Osteoblast (primary cell): ENCODE measurements at regions not wholly inside any gene's neighbourhood (a gene's known extent, or its start where the extent isn't known, plus 50 kb on each side); places are given as distances from the start of the nearest gene placed in this dataset.

Source experiments
- DNase-seq: peaks from one replicate; pipeline ENCODE4 v3.0.0; 2011; ENCODE audit warnings: low spot score, mixed read lengths; ENCODE audit not compliant: insufficient read length; ENCODE audit errors: missing footprints
- H2AFZ ChIP-seq: 2 replicates; pipeline ENCODE4 v1.6.0; 2011; ENCODE audit warnings: mild to moderate bottlenecking, low read length
- H3K27ac ChIP-seq: 2 replicates; pipeline ENCODE4 v1.5.1; 2011; ENCODE audit warnings: mild to moderate bottlenecking, low read depth, low read length, moderate library complexity
- H3K27me3 ChIP-seq: 2 replicates; pipeline ENCODE4 v1.6.0; 2012; ENCODE audit warnings: mild to moderate bottlenecking, control low read depth, inconsistent platforms, low read length, moderate library complexity; ENCODE audit not compliant: insufficient read depth
- H3K36me3 ChIP-seq: 2 replicates; pipeline ENCODE4 v1.5.1; 2011; ENCODE audit warnings: mild to moderate bottlenecking, low read length, control low read depth, moderate library complexity; ENCODE audit not compliant: insufficient read depth
- H3K4me1 ChIP-seq: 2 replicates; pipeline ENCODE4 v1.5.1; 2011; ENCODE audit warnings: mild to moderate bottlenecking, low read length, control low read depth, moderate library complexity; ENCODE audit not compliant: insufficient read depth
- H3K4me2 ChIP-seq: 2 replicates; pipeline ENCODE4 v1.6.0; 2011; ENCODE audit warnings: mild to moderate bottlenecking, low read length; ENCODE audit not compliant: insufficient read depth
- H3K4me3 ChIP-seq: fragments of 200-600 bp; sonication (generic); 3 replicates; pipeline ENCODE4 v1.5.1; 2012; ENCODE audit warnings: mild to moderate bottlenecking, low read length, inconsistent platforms; ENCODE audit not compliant: insufficient read depth
- H3K79me2 ChIP-seq: 2 replicates; pipeline ENCODE4 v1.6.0; 2012; ENCODE audit warnings: mild to moderate bottlenecking, low read length, control low read depth, inconsistent platforms; ENCODE audit not compliant: insufficient read depth
- H3K9me3 ChIP-seq: 2 replicates; pipeline ENCODE4 v1.5.1; 2011; ENCODE audit warnings: low read depth, low read length, control low read depth
- H4K20me1 ChIP-seq: 2 replicates; pipeline ENCODE4 v1.6.0; 2012; ENCODE audit warnings: mild to moderate bottlenecking, low read length, control low read depth; ENCODE audit not compliant: insufficient read depth
- CTCF ChIP-seq: IDR thresholded peaks from 2 replicates; pipeline ENCODE4 v1.5.1; 2011; ENCODE audit warnings: mild to moderate bottlenecking, low read depth, low read length, moderate library complexity; ENCODE audit errors: extremely low read depth

- Histone ChIP-seq H3K4me3 (no peak overlapping the region), H2AFZ (no peak overlapping the region), H3K4me1 (no peaks in the 10 kb centered on the region), H3K27ac (no peak overlapping the region), H4K20me1 (no peaks in the 10 kb centered on the region), H3K9me3 (peaks cover 3% of the 10 kb centered on the region), H3K79me2 (no peaks in the 10 kb centered on the region), H3K27me3 (no peaks in the 10 kb centered on the region), H3K4me2 (no peak overlapping the region), H3K36me3 (no peaks in the 10 kb centered on the region)
- DNase-seq = no peak
- no peak for TF ChIP-seq CTCF
Observed at GRCh38 chrX:20739038-20739745, 472.5 kb upstream of the RPS6KA3 start.

GRCh38 chrX:20729416-20729815 is 462.7 kb upstream of the RPS6KA3 start:
- no peaks in the 10 kb centered on the region for H3K79me2 ChIP-seq
- no peaks in the 10 kb centered on the region for H3K36me3 ChIP-seq
- TF ChIP-seq CTCF = no peak
- DNase-seq = no peak
- H3K27ac ChIP-seq = no peak overlapping the region
- no peak overlapping the region for H3K4me2 ChIP-seq
- no peaks in the 10 kb centered on the region for H4K20me1 ChIP-seq
- H3K4me3 ChIP-seq = no peak overlapping the region
- no peaks in the 10 kb centered on the region for H3K27me3 ChIP-seq
- H2AFZ ChIP-seq = no peak overlapping the region
- no peaks in the 10 kb centered on the region for H3K9me3 ChIP-seq
- no peaks in the 10 kb centered on the region for H3K4me1 ChIP-seq

GRCh38 chrX:20727447-20727846 is 460.7 kb upstream of the RPS6KA3 start:
- Histone ChIP-seq H3K9me3 (no peaks in the 10 kb centered on the region), H3K4me3 (no peak overlapping the region)

More at GRCh38 chrX:20727447-20727846, 460.7 kb upstream of the RPS6KA3 start:
- H3K79me2 ChIP-seq = no peaks in the 10 kb centered on the region
- no peak for DNase-seq
- H2AFZ ChIP-seq = no peak overlapping the region
- no peaks in the 10 kb centered on the region for H3K36me3 ChIP-seq
- TF ChIP-seq CTCF = no peak
- H3K27me3 ChIP-seq = no peaks in the 10 kb centered on the region
- no peak overlapping the region for H3K4me2 ChIP-seq
- H3K4me1 ChIP-seq = no peaks in the 10 kb centered on the region
- no peaks in the 10 kb centered on the region for H4K20me1 ChIP-seq
- H3K27ac ChIP-seq = no peak overlapping the region
